Heart right ventricle (tissue), 16 donors: ENCODE measurements at regions not wholly inside any gene's neighbourhood (a gene's known extent, or its start where the extent isn't known, plus 50 kb on each side); places are given as distances from the start of the nearest gene placed in this dataset.

Source experiments
- ATAC-seq, 8 donors: fragments of 200-7000 bp; cut with Tn5 transposase; one replicate each; pipeline ENCODE4 v1.9.1; 2020; ENCODE audit warnings: mild to moderate bottlenecking in 8 of 8, moderate library complexity in 8 of 8, moderate number of reproducible peaks in 1 of 8
- DNase-seq, 2 donors: peaks; one replicate each; pipeline ENCODE4 v3.0.0-alpha.2; 2020
- H3K27ac ChIP-seq, 10 donors: fragments of 200-600 bp; sonication (generic) in 2 of 10; one replicate each; pipeline versions ENCODE4 v1.5.0 to v1.8.0; 2020 to 2022; ENCODE audit warnings: mild to moderate bottlenecking in 3 of 10
- H3K27me3 ChIP-seq, 7 donors: fragments of 200-600 bp; one replicate each; pipeline ENCODE4 v1.8.0; 2021 to 2022; ENCODE audit warnings: mild to moderate bottlenecking in 2 of 7
- H3K36me3 ChIP-seq, 9 donors: fragments of 200-600 bp; sonication (generic) in 1 of 9; one replicate each; pipeline versions ENCODE4 v1.5.0 to v1.8.0; 2020 to 2022; ENCODE audit warnings: mild to moderate bottlenecking in 2 of 9
- H3K4me1 ChIP-seq, 9 donors: fragments of 200-600 bp; sonication (generic) in 1 of 9; one replicate each; pipeline versions ENCODE4 v1.5.0 to v1.8.0; 2020 to 2022; ENCODE audit warnings: mild to moderate bottlenecking in 4 of 9
- H3K4me3 ChIP-seq, 10 donors: fragments of 200-600 bp; sonication (generic) in 2 of 10; one replicate each; pipeline versions ENCODE4 v1.5.0 to v1.8.0; 2020 to 2022; ENCODE audit warnings: mild to moderate bottlenecking in 7 of 10, moderate library complexity in 2 of 10
- H3K9me3 ChIP-seq, 11 donors: fragments of 200-600 bp in 10 of 11; sonication (generic) in 2 of 11; one replicate each; pipeline versions ENCODE4 v1.5.0 to v1.8.0; 2013 to 2022; ENCODE audit warnings: mild to moderate bottlenecking in 2 of 11, control low read depth in 1 of 11, moderate library complexity in 1 of 11
- WGBS, 2 donors: extraction: QIAGEN DNeasy Blood & Tissue Kit; methylation state at CpG; one replicate each; pipeline ENCODE4 v1.1.7; 2013; ENCODE audit warnings: inconsistent platforms in 1 of 2; 5-methylcytosine and 5-hydroxymethylcytosine counted together
- intact Hi-C, 10 donors: fragments of 100-400 bp; cut with DNase I; formaldehyde crosslinking; loops; one replicate each; pipeline versions ENCODE4 v1.11.1 to v1.14.2; 2022
- TF ChIP-seq, protein P1 (sequence below), 9 donors: fragments of 200-600 bp; sonication (generic) in 2 of 9; IDR thresholded peaks; one replicate each; pipeline versions ENCODE4 v1.5.0 to v1.8.0; 2021 to 2022; ENCODE audit warnings: antibody characterized with exemption in 9 of 9, mild to moderate bottlenecking in 5 of 9, moderate library complexity in 1 of 9
- donor health status: Arrhythmogenic right ventricular cardiomyopathy.
- donor health status: ischemic (EF 13 %, LVEDD 7.1; RV severe dilation, severe dysfunction).
- donor health status: healthy with polysubstance abuse.
- donor health status: DM: no; HTN: yes; CAD: no.
- donor health status: DM: no; HTN: no; CAD: no.
- donor health status: ischemic (EF 25% LVEDD 6.9; RV normal size, moderate dysfunction).
- donor health status: ischemic (EF 25% LVEDD 5.7; RV mildly dilated, moderate dysfunction).
- donor health status: healthy.
- donor health status: DM: yes; HTN: yes; CAD: no.
- donor health status: Ischemic cardiomyopathy.
- donor health status: ischemic (EF 35%, LVEDD 5.7; RV mildly dilated, moderate dysfunction).
- donor health status: nonischemic (EF 11% LVEDD 7.7; RV severe dilation, severe dysfunction).
- donor health status: DM: yes; HTN: yes; CAD: no.
- donor health status: PGD.
- donor health status: ischemic (EF 29% LVEDD 5.4; RV normal size, mild dysfunction).
- donor health status: nonischemic (EF 23%, LVEDD 6.1; RV moderate dilation, normal function).

DNA sequence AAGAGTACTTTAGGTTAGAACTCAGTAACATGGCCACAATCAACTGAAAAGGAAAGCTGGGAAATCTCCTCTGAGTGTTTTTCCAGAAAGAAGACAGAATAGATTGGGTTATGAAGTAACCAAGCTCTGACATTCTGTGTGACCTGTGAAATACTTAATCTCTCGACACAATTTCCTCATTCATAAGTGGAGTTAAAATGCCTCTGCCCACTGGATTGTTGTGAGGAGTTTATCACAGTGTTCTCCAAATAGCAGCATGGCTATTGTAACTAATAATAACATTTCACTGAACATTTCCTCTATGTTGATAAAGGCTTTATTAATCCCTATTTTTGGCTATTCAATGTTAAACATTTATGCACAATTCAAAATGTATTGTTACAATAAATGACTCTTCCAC lies 311.0 kb downstream of the GABRB2 start:
- peak in 3 of 8 donors; percentile 51 to 92 (median 54) for ATAC-seq
- TF ChIP-seq, protein P1, sequence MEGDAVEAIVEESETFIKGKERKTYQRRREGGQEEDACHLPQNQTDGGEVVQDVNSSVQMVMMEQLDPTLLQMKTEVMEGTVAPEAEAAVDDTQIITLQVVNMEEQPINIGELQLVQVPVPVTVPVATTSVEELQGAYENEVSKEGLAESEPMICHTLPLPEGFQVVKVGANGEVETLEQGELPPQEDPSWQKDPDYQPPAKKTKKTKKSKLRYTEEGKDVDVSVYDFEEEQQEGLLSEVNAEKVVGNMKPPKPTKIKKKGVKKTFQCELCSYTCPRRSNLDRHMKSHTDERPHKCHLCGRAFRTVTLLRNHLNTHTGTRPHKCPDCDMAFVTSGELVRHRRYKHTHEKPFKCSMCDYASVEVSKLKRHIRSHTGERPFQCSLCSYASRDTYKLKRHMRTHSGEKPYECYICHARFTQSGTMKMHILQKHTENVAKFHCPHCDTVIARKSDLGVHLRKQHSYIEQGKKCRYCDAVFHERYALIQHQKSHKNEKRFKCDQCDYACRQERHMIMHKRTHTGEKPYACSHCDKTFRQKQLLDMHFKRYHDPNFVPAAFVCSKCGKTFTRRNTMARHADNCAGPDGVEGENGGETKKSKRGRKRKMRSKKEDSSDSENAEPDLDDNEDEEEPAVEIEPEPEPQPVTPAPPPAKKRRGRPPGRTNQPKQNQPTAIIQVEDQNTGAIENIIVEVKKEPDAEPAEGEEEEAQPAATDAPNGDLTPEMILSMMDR (IDR thresholded peaks at IDR 0.05) = no peak
- WGBS, 2 donors = 3% methylated on average over 1 of the region's 1 CpG

DNA sequence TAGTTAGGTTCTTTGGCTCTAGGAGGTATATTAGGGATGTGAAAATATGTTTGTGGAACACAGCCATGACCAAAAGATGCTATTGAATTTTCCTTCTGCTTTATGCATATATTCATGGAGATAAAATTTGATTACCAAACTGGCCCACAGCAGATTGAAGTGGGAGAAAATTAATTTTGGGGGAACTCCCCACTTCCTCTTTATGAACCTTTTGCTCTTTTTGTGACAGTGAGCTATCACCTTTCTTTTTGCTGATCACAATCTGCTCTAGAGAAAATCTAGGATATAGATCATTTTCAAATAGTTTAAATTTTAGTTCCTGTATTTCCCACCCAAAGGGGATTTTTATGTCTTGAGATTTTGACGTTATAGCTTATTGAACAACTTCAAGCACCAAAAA lies 313.0 kb downstream of the GABRB2 start:
- H3K4me3 ChIP-seq = no peak overlapping the region
- intact Hi-C loops = no loop called here
- H3K36me3 ChIP-seq = no peaks in the 10 kb centered on the region
- peaks cover 0 to 12% (median 0%) of the 10 kb centered on the region in 9 donors for H3K4me1 ChIP-seq
- DNase-seq (no peak), ATAC-seq (no peak)
- H3K9me3 ChIP-seq = no peaks in the 10 kb centered on the region
- H3K27ac ChIP-seq = no peak overlapping the region
- TF ChIP-seq, protein P1 (IDR thresholded peaks at IDR 0.05) = no peak
- WGBS, 2 donors = 81 to 94% methylated on average over 1 of the region's 1 CpG
- no peaks in the 10 kb centered on the region for H3K27me3 ChIP-seq

More for the DNA sequence above, 311.0 kb downstream of the GABRB2 start:
- Histone ChIP-seq H3K36me3 (no peaks in the 10 kb centered on the region), H3K4me1 (peaks cover 0 to 12% (median 0%) of the 10 kb centered on the region in 9 donors), H3K27me3 (no peaks in the 10 kb centered on the region), H3K27ac (peak overlapping the region in 2 of 10 donors; percentile 12 to 24), H3K4me3 (no peak overlapping the region), H3K9me3 (no peaks in the 10 kb centered on the region)
- no peak for DNase-seq
- intact Hi-C loops = no loop called here

DNA sequence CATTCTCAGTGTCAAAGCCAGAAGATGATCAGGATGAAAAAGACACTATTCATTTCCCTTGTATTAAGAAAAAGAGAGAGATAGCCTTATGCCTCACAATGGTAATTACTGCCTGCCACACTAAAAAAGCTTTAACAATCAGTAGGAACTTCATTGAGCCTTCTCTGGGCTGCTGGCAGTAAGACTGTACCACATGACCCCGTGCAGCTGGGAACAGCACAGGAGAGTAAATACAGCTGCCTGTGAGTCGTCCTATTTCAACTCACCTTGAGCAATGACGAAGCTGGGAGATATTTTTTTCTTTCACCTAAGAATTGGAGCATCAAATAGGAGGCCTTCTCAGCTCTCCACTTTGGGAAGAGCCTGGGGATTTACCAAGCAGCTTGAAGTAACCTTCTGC lies 316.3 kb downstream of the GABRB2 start:
- peak in 2 of 8 donors; percentile 50 to 64 for ATAC-seq

DNA sequence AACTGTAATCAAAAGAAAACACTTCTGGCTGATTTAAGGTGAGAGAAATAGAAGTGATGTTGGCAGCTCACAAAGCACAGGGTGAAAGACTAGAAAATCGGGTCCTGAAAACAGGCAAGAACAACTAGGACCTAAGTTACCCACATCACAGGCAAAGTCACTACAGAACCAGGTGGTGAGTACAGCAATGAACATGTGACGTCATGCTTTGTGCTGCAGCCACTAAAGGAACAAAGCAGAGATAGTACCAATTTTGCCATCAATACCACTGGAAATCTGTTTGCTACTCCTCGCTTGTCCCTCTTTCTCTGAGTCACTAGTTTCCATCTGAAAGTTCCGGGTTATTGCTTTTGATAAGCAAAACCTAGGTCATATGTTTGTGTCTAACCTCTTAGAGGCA lies 326.7 kb downstream of the GABRB2 start:
- WGBS, 2 donors = 74 to 75% methylated on average over 4 of the region's 4 CpGs
- Histone ChIP-seq H3K4me1 (no peaks in the 10 kb centered on the region), H3K36me3 (no peaks in the 10 kb centered on the region), H3K27ac (no peak overlapping the region), H3K27me3 (no peaks in the 10 kb centered on the region), H3K9me3 (peaks cover 0 to 11% (median 0%) of the 10 kb centered on the region in 11 donors), H3K4me3 (no peak overlapping the region)
- TF ChIP-seq, protein P1 (IDR thresholded peaks at IDR 0.05) = no peak
- ATAC-seq = no peak
- intact Hi-C loops = no loop called here
- no peak for DNase-seq

More for the DNA sequence above, 316.3 kb downstream of the GABRB2 start:
- no peak overlapping the region for H3K4me3 ChIP-seq
- WGBS, 2 donors = 24 to 28% methylated on average over 3 of the region's 3 CpGs
- no peak for DNase-seq
- H3K4me1 ChIP-seq = peaks cover 0 to 4% (median 0%) of the 10 kb centered on the region in 9 donors
- H3K27ac ChIP-seq = no peak overlapping the region
- no peaks in the 10 kb centered on the region for H3K36me3 ChIP-seq
- intact Hi-C loops = no loop called here
- TF ChIP-seq, protein P1 (IDR thresholded peaks at IDR 0.05) = no peak
- no peaks in the 10 kb centered on the region for H3K9me3 ChIP-seq
- no peaks in the 10 kb centered on the region for H3K27me3 ChIP-seq
